HEK293 (cell line): ENCODE measurements at regions not wholly inside any gene's neighbourhood (a gene's known extent, or its start where the extent isn't known, plus 50 kb on each side); places are given as distances from the start of the nearest gene placed in this dataset.

Experiments used
- CTCF ChIA-PET: fragments of 350-600 bp; formaldehyde crosslinking; extraction: SDS; loops from one replicate; lab custom pipeline; 2021; ENCODE audit warnings: antibody characterized with exemption; lab: Yijun Ruan, JAX
- POLR2A ChIA-PET: fragments of 300-600 bp; formaldehyde crosslinking; extraction: SDS; loops from one replicate; lab custom pipeline; 2020; ENCODE audit warnings: antibody characterized with exemption, inconsistent platforms; lab: Yijun Ruan, JAX
- H3K27ac ChIP-seq: fragments of 200-500 bp; sonication (Bioruptor generic); 2 replicates; pipeline ENCODE4 v1.5.1; 2014; ENCODE audit warnings: low read depth, low read length, control low read depth, inconsistent platforms; ENCODE audit errors: extremely low read depth
- H3K36me3 ChIP-seq, 2 experiments: fragments of 200-500 bp in 1 of 2; sonication (Bioruptor generic) in 1 of 2; 1 replicate in 1 of 2; 2 replicates in 1 of 2; pipeline ENCODE4 v1.5.1; 2014 to 2017; ENCODE audit warnings: inconsistent platforms in 2 of 2, low read length in 2 of 2; ENCODE audit not compliant: control insufficient read depth in 2 of 2, insufficient read depth in 1 of 2
- H3K4me1 ChIP-seq: fragments of 200-500 bp; sonication (Bioruptor generic); 2 replicates; pipeline ENCODE4 v1.5.1; 2014; ENCODE audit warnings: mild to moderate bottlenecking, low read length, inconsistent platforms; ENCODE audit not compliant: control insufficient read depth, insufficient read depth
- H3K4me3 ChIP-seq: 2 replicates; pipeline ENCODE4 v1.5.1; 2011; ENCODE audit warnings: low read depth, mild to moderate bottlenecking, control low read depth, low read length, moderate library complexity
- H3K9me3 ChIP-seq: fragments of 200-500 bp; sonication (Bioruptor generic); 2 replicates; pipeline ENCODE4 v1.5.1; 2014; ENCODE audit warnings: low read depth, low read length, inconsistent platforms; ENCODE audit not compliant: control insufficient read depth, insufficient read depth
- ATF2 ChIP-seq: fragments of 450-650 bp; formaldehyde crosslinking; IDR thresholded peaks from 2 replicates; pipeline ENCODE4 v1.5.1; 2016; ENCODE audit warnings: missing biosample characterization, missing genetic modification characterization, low read depth
- GLIS2 ChIP-seq: fragments of 450-650 bp; formaldehyde crosslinking; IDR thresholded peaks from 2 replicates; pipeline ENCODE4 v1.5.1; 2016; ENCODE audit warnings: missing biosample characterization, missing genetic modification characterization
- SALL2 ChIP-seq: fragments of 450-650 bp; formaldehyde crosslinking; IDR thresholded peaks from 2 replicates; pipeline ENCODE4 v1.5.0; 2017; ENCODE audit warnings: missing biosample characterization, mild to moderate bottlenecking, missing genetic modification characterization, borderline replicate concordance
- ZBTB11 ChIP-seq: fragments of 450-650 bp; formaldehyde crosslinking; conservative IDR thresholded peaks from 2 replicates; pipeline ENCODE4 v1.5.1; 2016; ENCODE audit warnings: low read depth, missing biosample characterization, missing genetic modification characterization
- ZBTB17 ChIP-seq: fragments of 450-650 bp; formaldehyde crosslinking; IDR thresholded peaks from 2 replicates; pipeline ENCODE4 v1.5.1; 2016; ENCODE audit warnings: missing biosample characterization, missing genetic modification characterization
- ZNF112 ChIP-seq: fragments of 450-650 bp; formaldehyde crosslinking; IDR thresholded peaks from 2 replicates; pipeline ENCODE4 v1.5.0; 2017; ENCODE audit warnings: missing biosample characterization, missing genetic modification characterization
- ZNF146 ChIP-seq: fragments of 450-650 bp; formaldehyde crosslinking; IDR thresholded peaks from 2 replicates; pipeline ENCODE4 v1.5.1; 2016; ENCODE audit warnings: missing biosample characterization, missing genetic modification characterization
- ZNF157 ChIP-seq: fragments of 450-650 bp; formaldehyde crosslinking; IDR thresholded peaks from 2 replicates; pipeline ENCODE4 v1.5.1; 2016; ENCODE audit warnings: missing biosample characterization, missing genetic modification characterization
- ZNF202 ChIP-seq: fragments of 450-650 bp; formaldehyde crosslinking; IDR thresholded peaks from 2 replicates; pipeline ENCODE4 v1.5.1; 2016; ENCODE audit warnings: missing biosample characterization, missing genetic modification characterization, borderline replicate concordance
- ZNF302 ChIP-seq: fragments of 450-650 bp; formaldehyde crosslinking; IDR thresholded peaks from 2 replicates; pipeline ENCODE4 v1.5.1; 2016; ENCODE audit warnings: missing biosample characterization, missing genetic modification characterization, low read depth
- ZNF394 ChIP-seq: fragments of 450-650 bp; formaldehyde crosslinking; IDR thresholded peaks from 2 replicates; pipeline ENCODE4 v1.5.1; 2016; ENCODE audit warnings: missing biosample characterization, missing genetic modification characterization, mild to moderate bottlenecking, moderate library complexity, borderline replicate concordance
- ZNF449 ChIP-seq: fragments of 450-650 bp; formaldehyde crosslinking; IDR thresholded peaks from 2 replicates; pipeline ENCODE4 v1.5.1; 2017; ENCODE audit warnings: missing biosample characterization, mild to moderate bottlenecking, missing genetic modification characterization, moderate library complexity
- ZNF558 ChIP-seq: fragments of 450-650 bp; formaldehyde crosslinking; IDR thresholded peaks from 2 replicates; pipeline ENCODE4 v1.5.1; 2016; ENCODE audit warnings: missing biosample characterization, missing genetic modification characterization
- ZNF561 ChIP-seq: fragments of 450-650 bp; IDR thresholded peaks from 2 replicates; pipeline ENCODE4 v1.5.1; 2018; ENCODE audit warnings: missing biosample characterization, missing genetic modification characterization, borderline replicate concordance
- ZNF670 ChIP-seq: fragments of 450-650 bp; formaldehyde crosslinking; IDR thresholded peaks from 2 replicates; pipeline ENCODE4 v1.5.1; 2016; ENCODE audit warnings: missing biosample characterization, missing genetic modification characterization, low read depth
- ZNF677 ChIP-seq: fragments of 450-650 bp; IDR thresholded peaks from 2 replicates; pipeline ENCODE4 v1.5.0; 2018; ENCODE audit warnings: missing biosample characterization, mild to moderate bottlenecking, missing genetic modification characterization, moderate library complexity
- ZNF747 ChIP-seq: fragments of 450-650 bp; formaldehyde crosslinking; IDR thresholded peaks from 2 replicates; pipeline ENCODE4 v1.5.1; 2016; ENCODE audit warnings: missing biosample characterization, missing genetic modification characterization
- ZSCAN16 ChIP-seq: fragments of 450-650 bp; formaldehyde crosslinking; IDR thresholded peaks from 2 replicates; pipeline ENCODE4 v1.5.1; 2016; ENCODE audit warnings: missing biosample characterization, missing genetic modification characterization
- ZSCAN4 ChIP-seq: fragments of 450-650 bp; formaldehyde crosslinking; IDR thresholded peaks from 2 replicates; pipeline ENCODE4 v1.5.1; 2017; ENCODE audit warnings: missing biosample characterization, missing genetic modification characterization
- TF ChIP-seq, protein P1 (sequence below): fragments of 450-650 bp; formaldehyde crosslinking; IDR thresholded peaks from 2 replicates; pipeline ENCODE4 v1.5.1; 2017; ENCODE audit warnings: missing biosample characterization, missing genetic modification characterization

DNA sequence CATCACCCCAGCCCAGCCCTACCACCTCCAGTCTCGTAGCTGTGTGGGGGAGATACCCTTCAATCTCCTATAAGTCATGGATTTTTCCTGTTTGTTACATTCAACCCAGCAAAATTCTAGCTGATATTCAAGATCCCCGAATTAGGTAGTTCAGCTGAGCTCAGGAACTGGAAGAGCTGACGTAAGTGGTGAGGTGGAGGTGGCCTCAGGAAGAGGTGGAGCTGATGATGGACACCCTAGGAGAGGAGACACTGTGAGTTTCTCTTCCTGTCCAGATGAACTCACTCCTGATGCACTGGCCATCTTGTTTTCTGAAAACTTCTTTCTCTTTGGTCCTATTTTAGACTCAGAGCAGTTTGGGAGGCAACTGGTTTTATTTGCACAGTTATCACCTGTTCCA is 90.5 kb upstream of the PITRM1 start (continued):
- TF ChIP-seq ZBTB11 (no peak), ZNF157 (tag by site-specific recombination) (no peak)

- no peaks in the 10 kb centered on the region for H3K4me1 ChIP-seq
- ChIA-PET POLR2A (no interaction called here), CTCF (no interaction called here)
- no peak for TF ChIP-seq ZNF558 (tag by site-specific recombination)
- no peak for TF ChIP-seq ZSCAN4 (tag by site-specific recombination)
- no peak for TF ChIP-seq ZNF302 (tag by site-specific recombination)
- no peak overlapping the region for H3K4me3 ChIP-seq
- no peaks in the 10 kb centered on the region for H3K36me3 ChIP-seq
- no peaks in the 10 kb centered on the region for H3K9me3 ChIP-seq
- H3K27ac ChIP-seq, result no peak overlapping the region
Observed at GRCh38 chr10:3261921-3262320, 89.3 kb upstream of the PITRM1 start.

GRCh38 chr10:3260066-3260834 is 87.7 kb upstream of the PITRM1 start:
- ChIA-PET POLR2A (no interaction called here), CTCF (no interaction called here)
- no peak for TF ChIP-seq ZNF677 (tag by site-specific recombination)
- TF ChIP-seq ZNF670 (tag by site-specific recombination), result no peak
- no peak for TF ChIP-seq ZBTB17
- TF ChIP-seq ZNF112 (tag by site-specific recombination), result no peak
- no peak for TF ChIP-seq ZSCAN4 (tag by site-specific recombination)
- TF ChIP-seq SALL2 (tag by site-specific recombination), result no peak
- TF ChIP-seq ZNF747 (tag by site-specific recombination), result no peak
- TF ChIP-seq, protein P1, sequence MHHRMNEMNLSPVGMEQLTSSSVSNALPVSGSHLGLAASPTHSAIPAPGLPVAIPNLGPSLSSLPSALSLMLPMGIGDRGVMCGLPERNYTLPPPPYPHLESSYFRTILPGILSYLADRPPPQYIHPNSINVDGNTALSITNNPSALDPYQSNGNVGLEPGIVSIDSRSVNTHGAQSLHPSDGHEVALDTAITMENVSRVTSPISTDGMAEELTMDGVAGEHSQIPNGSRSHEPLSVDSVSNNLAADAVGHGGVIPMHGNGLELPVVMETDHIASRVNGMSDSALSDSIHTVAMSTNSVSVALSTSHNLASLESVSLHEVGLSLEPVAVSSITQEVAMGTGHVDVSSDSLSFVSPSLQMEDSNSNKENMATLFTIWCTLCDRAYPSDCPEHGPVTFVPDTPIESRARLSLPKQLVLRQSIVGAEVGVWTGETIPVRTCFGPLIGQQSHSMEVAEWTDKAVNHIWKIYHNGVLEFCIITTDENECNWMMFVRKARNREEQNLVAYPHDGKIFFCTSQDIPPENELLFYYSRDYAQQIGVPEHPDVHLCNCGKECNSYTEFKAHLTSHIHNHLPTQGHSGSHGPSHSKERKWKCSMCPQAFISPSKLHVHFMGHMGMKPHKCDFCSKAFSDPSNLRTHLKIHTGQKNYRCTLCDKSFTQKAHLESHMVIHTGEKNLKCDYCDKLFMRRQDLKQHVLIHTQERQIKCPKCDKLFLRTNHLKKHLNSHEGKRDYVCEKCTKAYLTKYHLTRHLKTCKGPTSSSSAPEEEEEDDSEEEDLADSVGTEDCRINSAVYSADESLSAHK (tag by site-specific recombination), result no peak
- no peak for TF ChIP-seq ZNF394 (tag by site-specific recombination)
- TF ChIP-seq ZNF449, result no peak
- no peak for TF ChIP-seq ATF2 (tag by site-specific recombination)
- TF ChIP-seq ZNF202 (tag by site-specific recombination), result no peak
- no peak for TF ChIP-seq ZNF146 (tag by site-specific recombination)
- no peak for TF ChIP-seq GLIS2 (tag by site-specific recombination)
- TF ChIP-seq ZNF561, result no peak
- TF ChIP-seq ZSCAN16 (tag by site-specific recombination), result no peak

More at GRCh38 chr10:3260066-3260834, 87.7 kb upstream of the PITRM1 start:
- Histone ChIP-seq H3K4me1 (no peaks in the 10 kb centered on the region), H3K9me3 (no peaks in the 10 kb centered on the region), H3K4me3 (no peak overlapping the region), H3K27ac (no peak overlapping the region), H3K36me3 (no peaks in the 10 kb centered on the region)
